Lower lobe of right lung (tissue), 2 donors: ENCODE measurements at regions not wholly inside any gene's neighbourhood (a gene's known extent, or its start where the extent isn't known, plus 50 kb on each side); places are given as distances from the start of the nearest gene placed in this dataset.
"Not testable (repeated sequence)": the region's sequence is repeated elsewhere in the genome, so short reads cannot be mapped to it uniquely, and the experiment has no call there.

Experiments
- ATAC-seq, 2 donors: fragments of 200-7000 bp; cut with Tn5 transposase; one replicate each; pipeline ENCODE4 v1.9.1; 2020 to 2022; ENCODE audit warnings: mild to moderate bottlenecking in 2 of 2, moderate library complexity in 2 of 2
- DNase-seq: peaks from one replicate; pipeline ENCODE4 v3.0.0-alpha.2; 2020
- H3K27ac ChIP-seq: fragments of 200-600 bp; one replicate; pipeline ENCODE4 v1.8.0; 2022
- H3K27me3 ChIP-seq: fragments of 200-600 bp; one replicate; pipeline ENCODE4 v1.8.0; 2022; ENCODE audit warnings: low read depth
- H3K36me3 ChIP-seq: fragments of 200-600 bp; one replicate; pipeline ENCODE4 v1.8.0; 2022; ENCODE audit warnings: mild to moderate bottlenecking
- H3K4me1 ChIP-seq: fragments of 200-600 bp; one replicate; pipeline ENCODE4 v1.8.0; 2022
- H3K4me3 ChIP-seq: fragments of 200-600 bp; one replicate; pipeline ENCODE4 v1.8.0; 2022; ENCODE audit warnings: mild to moderate bottlenecking
- H3K9me3 ChIP-seq: fragments of 200-600 bp; one replicate; pipeline ENCODE4 v1.8.0; 2022
- CTCF ChIP-seq: fragments of 200-600 bp; IDR thresholded peaks from one replicate; pipeline ENCODE4 v1.8.0; 2022; ENCODE audit warnings: antibody characterized with exemption, mild to moderate bottlenecking
- intact Hi-C: fragments of 100-400 bp; cut with DNase I; formaldehyde crosslinking; loops from one replicate; pipeline ENCODE4 v1.11.0; 2022
- donor health status: DM: no; HTN: yes; CAD: no; lungs with severe emphysema.

GRCh38 chr20:55937283-55937682, 68.0 kb downstream of the CBLN4 start:
- no peaks in the 10 kb centered on the region for H3K36me3 ChIP-seq
- H3K4me3 ChIP-seq = no peak overlapping the region
- H3K9me3 ChIP-seq = no peaks in the 10 kb centered on the region
- H3K4me1 ChIP-seq = no peaks in the 10 kb centered on the region
- no peak for TF ChIP-seq CTCF
- no peak for DNase-seq
- H3K27ac ChIP-seq = no peak overlapping the region
- ATAC-seq = no peak
- H3K27me3 ChIP-seq = no peaks in the 10 kb centered on the region
- intact Hi-C loops = no loop called here

- ATAC-seq (no peak), DNase-seq (no peak)
- no peak overlapping the region for H3K27ac ChIP-seq
- TF ChIP-seq CTCF = no peak
- no peaks in the 10 kb centered on the region for H3K36me3 ChIP-seq
- H3K4me3 ChIP-seq = no peak overlapping the region
- intact Hi-C loops = no loop called here
- no peaks in the 10 kb centered on the region for H3K9me3 ChIP-seq
- H3K4me1 ChIP-seq = no peaks in the 10 kb centered on the region
- H3K27me3 ChIP-seq = no peaks in the 10 kb centered on the region
Observed at GRCh38 chr20:55936209-55936595, 69.1 kb downstream of the CBLN4 start.

- Histone ChIP-seq H3K36me3 (no peaks in the 10 kb centered on the region), H3K27ac (no peak overlapping the region), H3K9me3 (no peaks in the 10 kb centered on the region), H3K27me3 (no peaks in the 10 kb centered on the region), H3K4me1 (no peaks in the 10 kb centered on the region), H3K4me3 (no peak overlapping the region)
- no peak for ATAC-seq
- intact Hi-C loops = no loop called here
- no peak for TF ChIP-seq CTCF
- no peak for DNase-seq
Observed at GRCh38 chr20:55935448-55936208, 69.7 kb downstream of the CBLN4 start.

GRCh38 chr20:55934146-55934545, 71.2 kb downstream of the CBLN4 start:
- Histone ChIP-seq H3K27ac (no peak overlapping the region), H3K9me3 (no peaks in the 10 kb centered on the region), H3K4me1 (no peaks in the 10 kb centered on the region), H3K4me3 (no peak overlapping the region), H3K36me3 (no peaks in the 10 kb centered on the region), H3K27me3 (no peaks in the 10 kb centered on the region)
- TF ChIP-seq CTCF = no peak
- DNase-seq (no peak), ATAC-seq (no peak)
- intact Hi-C loops = no loop called here

GRCh38 chr20:55930876-55931275, 74.4 kb downstream of the CBLN4 start:
- intact Hi-C loops, H3K36me3 ChIP-seq, H3K27ac ChIP-seq, ATAC-seq, H3K27me3 ChIP-seq, H3K4me3 ChIP-seq, H3K9me3 ChIP-seq, H3K4me1 ChIP-seq, DNase-seq: not testable (repeated sequence)

GRCh38 chr20:55928266-55928665, 77.1 kb downstream of the CBLN4 start:
- Histone ChIP-seq H3K9me3 (no peaks in the 10 kb centered on the region), H3K36me3 (no peaks in the 10 kb centered on the region), H3K4me1 (no peaks in the 10 kb centered on the region), H3K4me3 (no peak overlapping the region), H3K27ac (no peak overlapping the region), H3K27me3 (no peaks in the 10 kb centered on the region)
- no peak for DNase-seq
- intact Hi-C loops = no loop called here
- no peak for TF ChIP-seq CTCF
- ATAC-seq = no peak
